ENCODE measurements at regions not wholly inside any gene's neighbourhood (a gene's known extent, or its start where the extent isn't known, plus 50 kb on each side); places are given as distances from the start of the nearest gene placed in this dataset.

DNA sequence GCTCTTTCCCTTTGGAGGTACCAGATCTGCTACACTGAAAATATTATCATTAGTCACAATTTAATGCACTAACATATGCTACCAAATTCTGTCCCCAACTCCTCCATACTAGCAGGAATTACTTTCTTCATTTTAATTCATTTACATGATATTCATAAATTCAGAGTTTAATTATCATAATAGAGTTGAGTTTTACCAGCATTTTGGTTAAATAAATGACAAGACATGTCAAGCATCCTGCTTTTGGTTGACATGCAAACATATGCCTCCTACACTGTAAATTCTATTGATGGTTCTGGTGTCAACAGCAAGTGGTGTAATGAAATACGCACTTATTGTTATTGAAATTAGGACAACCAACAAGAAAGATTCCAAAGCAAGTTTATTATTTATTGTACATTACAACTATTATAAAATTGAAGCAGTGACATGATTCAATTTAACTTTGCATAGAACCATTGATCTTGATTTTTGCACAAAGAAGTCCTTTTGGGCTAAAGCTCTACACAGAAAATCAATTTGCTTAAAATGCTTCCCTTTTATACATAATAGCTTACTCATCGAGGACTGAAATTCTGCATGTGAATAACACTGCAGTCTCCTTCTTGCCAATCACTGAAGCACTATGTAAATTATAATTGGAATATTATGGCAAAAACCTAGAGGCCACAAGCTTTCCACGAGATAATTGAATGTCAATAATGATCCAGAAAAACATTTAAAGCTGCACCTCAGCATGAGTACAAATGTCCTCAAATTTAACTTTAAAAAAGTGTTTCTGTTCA is 728.6 kb upstream of the ADGRL2 start:
- in situ Hi-C loops (cut with MboI; ENCODE audit: low sequenced_read_pairs, unreplicated experiment), result no loop called here
- no peak for DNase-seq (ENCODE audit: low spot score)
- TF ChIP-seq, protein P1, sequence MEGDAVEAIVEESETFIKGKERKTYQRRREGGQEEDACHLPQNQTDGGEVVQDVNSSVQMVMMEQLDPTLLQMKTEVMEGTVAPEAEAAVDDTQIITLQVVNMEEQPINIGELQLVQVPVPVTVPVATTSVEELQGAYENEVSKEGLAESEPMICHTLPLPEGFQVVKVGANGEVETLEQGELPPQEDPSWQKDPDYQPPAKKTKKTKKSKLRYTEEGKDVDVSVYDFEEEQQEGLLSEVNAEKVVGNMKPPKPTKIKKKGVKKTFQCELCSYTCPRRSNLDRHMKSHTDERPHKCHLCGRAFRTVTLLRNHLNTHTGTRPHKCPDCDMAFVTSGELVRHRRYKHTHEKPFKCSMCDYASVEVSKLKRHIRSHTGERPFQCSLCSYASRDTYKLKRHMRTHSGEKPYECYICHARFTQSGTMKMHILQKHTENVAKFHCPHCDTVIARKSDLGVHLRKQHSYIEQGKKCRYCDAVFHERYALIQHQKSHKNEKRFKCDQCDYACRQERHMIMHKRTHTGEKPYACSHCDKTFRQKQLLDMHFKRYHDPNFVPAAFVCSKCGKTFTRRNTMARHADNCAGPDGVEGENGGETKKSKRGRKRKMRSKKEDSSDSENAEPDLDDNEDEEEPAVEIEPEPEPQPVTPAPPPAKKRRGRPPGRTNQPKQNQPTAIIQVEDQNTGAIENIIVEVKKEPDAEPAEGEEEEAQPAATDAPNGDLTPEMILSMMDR (IDR thresholded peaks at IDR 0.05; ENCODE audit: borderline replicate concordance, control extremely low read depth, extremely low read depth, insufficient read depth, missing control alignments), result no peak

GRCh38 chr1:81071072-81071858 is 729.5 kb upstream of the ADGRL2 start:
- in situ Hi-C loops (cut with MboI; ENCODE audit: low sequenced_read_pairs, unreplicated experiment), result no loop called here
- TF ChIP-seq, protein P1 (IDR thresholded peaks at IDR 0.05; ENCODE audit: borderline replicate concordance, control extremely low read depth, extremely low read depth, insufficient read depth, missing control alignments), result no peak
- no peak for DNase-seq (ENCODE audit: low spot score)

DNA sequence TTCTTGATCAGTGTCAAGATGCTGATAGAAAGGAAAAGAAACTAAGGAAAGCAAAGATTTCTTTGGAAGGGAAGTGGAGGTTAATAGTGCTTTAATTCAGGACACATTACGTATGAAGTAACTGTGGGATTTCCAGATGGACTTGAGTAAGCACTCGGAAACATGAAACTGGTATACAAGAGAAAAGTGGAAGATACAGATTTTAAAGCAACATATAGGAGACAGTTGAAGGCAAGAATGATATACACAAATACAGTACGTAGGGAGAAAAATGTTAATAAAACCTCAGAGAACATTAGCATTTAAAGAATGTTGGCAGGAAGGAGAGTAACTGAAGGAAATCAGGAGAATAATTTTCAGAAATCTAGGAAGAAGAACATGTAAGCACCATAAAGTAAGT is 730.9 kb upstream of the ADGRL2 start:
- TF ChIP-seq, protein P1 (IDR thresholded peaks at IDR 0.05; ENCODE audit: borderline replicate concordance, control extremely low read depth, extremely low read depth, insufficient read depth, missing control alignments), result no peak
- in situ Hi-C loops (cut with MboI; ENCODE audit: low sequenced_read_pairs, unreplicated experiment), result no loop called here
- DNase-seq (ENCODE audit: low spot score), result no peak

- in situ Hi-C loops (cut with MboI; ENCODE audit: low sequenced_read_pairs, unreplicated experiment), result no loop called here
- DNase-seq (ENCODE audit: low spot score), result no peak
- TF ChIP-seq, protein P1 (IDR thresholded peaks at IDR 0.05; ENCODE audit: borderline replicate concordance, control extremely low read depth, extremely low read depth, insufficient read depth, missing control alignments), result no peak
Observed at GRCh38 chr1:81068726-81069125, 732.0 kb upstream of the ADGRL2 start.

- in situ Hi-C loops (cut with MboI; ENCODE audit: low sequenced_read_pairs, unreplicated experiment), result no loop called here
- TF ChIP-seq, protein P1 (IDR thresholded peaks at IDR 0.05; ENCODE audit: borderline replicate concordance, control extremely low read depth, extremely low read depth, insufficient read depth, missing control alignments), result no peak
- DNase-seq (ENCODE audit: low spot score), result no peak
Observed at GRCh38 chr1:81053826-81054225, 746.9 kb upstream of the ADGRL2 start.

- DNase-seq (ENCODE audit: low spot score), result no peak
- TF ChIP-seq, protein P1 (IDR thresholded peaks at IDR 0.05; ENCODE audit: borderline replicate concordance, control extremely low read depth, extremely low read depth, insufficient read depth, missing control alignments), result no peak
- in situ Hi-C loops (cut with MboI; ENCODE audit: low sequenced_read_pairs, unreplicated experiment), result no loop called here
Observed at GRCh38 chr1:81052162-81052561, 748.6 kb upstream of the ADGRL2 start.
